ENCODE measurements at regions not wholly inside any gene's neighbourhood (a gene's known extent, or its start where the extent isn't known, plus 50 kb on each side); places are given as distances from the start of the nearest gene placed in this dataset.

DNA sequence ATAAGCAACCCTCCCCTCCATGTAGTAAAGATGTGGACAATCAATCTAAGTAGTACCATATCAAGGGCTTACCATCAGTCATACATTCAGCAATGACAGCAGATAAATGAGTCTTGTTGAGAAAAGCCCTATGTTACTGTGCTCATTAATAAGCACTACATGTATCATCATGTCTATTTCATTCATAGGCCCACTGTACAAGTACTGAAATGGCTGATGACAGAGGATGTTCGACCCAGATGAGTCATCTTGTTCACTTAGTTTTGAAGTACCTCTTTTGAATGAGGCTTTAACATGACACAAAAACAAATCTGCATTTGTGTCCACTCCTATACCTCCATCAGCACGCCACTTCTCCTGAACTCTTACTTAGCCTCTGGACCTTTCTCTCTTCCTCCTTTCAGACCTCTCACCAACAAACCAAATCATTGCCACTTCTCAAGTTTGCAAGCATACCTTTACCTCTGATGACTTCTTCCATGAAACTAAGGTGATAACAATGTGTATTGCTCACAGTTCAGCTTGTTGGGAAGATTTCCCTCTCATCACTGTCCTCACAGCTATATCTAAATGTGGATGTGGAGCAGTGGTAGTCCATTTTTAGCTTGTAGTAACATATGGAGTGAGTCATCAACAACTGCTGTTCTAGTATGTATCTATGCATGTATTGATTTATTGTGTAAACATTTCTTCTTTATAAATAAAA lies 921.0 kb upstream of the SLC39A10 start:
- no TSS peak for BruUV-seq (replicated peaks)
- H3K9me3 Mint-ChIP-seq (ENCODE audit: unreplicated experiment): no peaks in the 10 kb centered on the region
- ChIA-PET CTCF (no interaction called here), POLR2A (no interaction called here)
- no peak overlapping the region for H3K4me3 Mint-ChIP-seq (ENCODE audit: unreplicated experiment)
- TF ChIP-seq CTCF (IDR thresholded peaks at IDR 0.05; ENCODE audit: insufficient read depth in 1 of 2, low read depth in 1 of 2, low read length in 1 of 2, severe bottlenecking in 1 of 2, unreplicated experiment in 1 of 2): no peak
- H3K27ac Mint-ChIP-seq (ENCODE audit: unreplicated experiment): no peak overlapping the region
- H3K27me3 Mint-ChIP-seq (ENCODE audit: insufficient read depth, unreplicated experiment): no peaks in the 10 kb centered on the region
- intact Hi-C loops (cut with micrococcal nuclease; ENCODE audit: unreplicated experiment): no loop called here
- Histone ChIP-seq H3K4me3 (ENCODE audit: low read depth, low read length) (no peak overlapping the region), H3K4me1 (no peaks in the 10 kb centered on the region), H3K36me3 (ENCODE audit: control insufficient read depth, insufficient read depth, low read length) (no peaks in the 10 kb centered on the region), H3K27me3 (replicated peaks; ENCODE audit: control insufficient read depth, insufficient read depth, low read length) (no peaks in the 10 kb centered on the region), H3K9me3 (no peaks in the 10 kb centered on the region)
- no peaks in the 10 kb centered on the region for H3K36me3 Mint-ChIP-seq (ENCODE audit: insufficient read depth, unreplicated experiment)
- no peak for DNase-seq
- H3K4me1 Mint-ChIP-seq (ENCODE audit: low read depth, unreplicated experiment): no peaks in the 10 kb centered on the region

- H3K9me3 Mint-ChIP-seq (ENCODE audit: unreplicated experiment): no peaks in the 10 kb centered on the region
- no peaks in the 10 kb centered on the region for H3K27me3 Mint-ChIP-seq (ENCODE audit: insufficient read depth, unreplicated experiment)
- Histone ChIP-seq H3K36me3 (ENCODE audit: control insufficient read depth, insufficient read depth, low read length) (no peaks in the 10 kb centered on the region), H3K27me3 (replicated peaks; ENCODE audit: control insufficient read depth, insufficient read depth, low read length) (no peaks in the 10 kb centered on the region), H3K4me3 (ENCODE audit: low read depth, low read length) (no peak overlapping the region), H3K4me1 (no peaks in the 10 kb centered on the region), H3K9me3 (no peaks in the 10 kb centered on the region)
- no peaks in the 10 kb centered on the region for H3K36me3 Mint-ChIP-seq (ENCODE audit: insufficient read depth, unreplicated experiment)
- POLR2A ChIA-PET: no interaction called here
- H3K4me1 Mint-ChIP-seq (ENCODE audit: low read depth, unreplicated experiment): no peaks in the 10 kb centered on the region
- TF ChIP-seq CTCF (IDR thresholded peaks at IDR 0.05; ENCODE audit: insufficient read depth in 1 of 2, low read depth in 1 of 2, low read length in 1 of 2, severe bottlenecking in 1 of 2, unreplicated experiment in 1 of 2): no peak
- CTCF ChIA-PET: no interaction called here
- no peak overlapping the region for H3K4me3 Mint-ChIP-seq (ENCODE audit: unreplicated experiment)
- intact Hi-C loops (cut with micrococcal nuclease; ENCODE audit: unreplicated experiment): no loop called here
- DNase-seq: no peak
- H3K27ac Mint-ChIP-seq (ENCODE audit: unreplicated experiment): no peak overlapping the region
- BruUV-seq (replicated peaks): no TSS peak
Observed at GRCh38 chr2:194730266-194730665, 926.8 kb upstream of the SLC39A10 start.

GRCh38 chr2:194725169-194725568 lies 931.9 kb upstream of the SLC39A10 start:
- TF ChIP-seq CTCF (IDR thresholded peaks at IDR 0.05; ENCODE audit: insufficient read depth in 1 of 2, low read depth in 1 of 2, low read length in 1 of 2, severe bottlenecking in 1 of 2, unreplicated experiment in 1 of 2): no peak
- Histone ChIP-seq H3K9me3 (no peaks in the 10 kb centered on the region), H3K4me3 (ENCODE audit: low read depth, low read length) (no peak overlapping the region), H3K27me3 (replicated peaks; ENCODE audit: control insufficient read depth, insufficient read depth, low read length) (no peaks in the 10 kb centered on the region), H3K4me1 (no peaks in the 10 kb centered on the region), H3K36me3 (ENCODE audit: control insufficient read depth, insufficient read depth, low read length) (no peaks in the 10 kb centered on the region)
- Mint-ChIP-seq H3K27ac (ENCODE audit: unreplicated experiment) (no peak overlapping the region), H3K4me3 (ENCODE audit: unreplicated experiment) (no peak overlapping the region), H3K9me3 (ENCODE audit: unreplicated experiment) (no peaks in the 10 kb centered on the region), H3K27me3 (ENCODE audit: insufficient read depth, unreplicated experiment) (peaks cover 3% of the 10 kb centered on the region), H3K4me1 (ENCODE audit: low read depth, unreplicated experiment) (no peaks in the 10 kb centered on the region), H3K36me3 (ENCODE audit: insufficient read depth, unreplicated experiment) (no peaks in the 10 kb centered on the region)
- no peak for DNase-seq
- POLR2A ChIA-PET: no interaction called here
- BruUV-seq (replicated peaks): no TSS peak
- intact Hi-C loops (cut with micrococcal nuclease; ENCODE audit: unreplicated experiment): no loop called here
- CTCF ChIA-PET: no interaction called here
